ENCODE measurements at regions not wholly inside any gene's neighbourhood (a gene's known extent, or its start where the extent isn't known, plus 50 kb on each side); places are given as distances from the start of the nearest gene placed in this dataset.

DNA sequence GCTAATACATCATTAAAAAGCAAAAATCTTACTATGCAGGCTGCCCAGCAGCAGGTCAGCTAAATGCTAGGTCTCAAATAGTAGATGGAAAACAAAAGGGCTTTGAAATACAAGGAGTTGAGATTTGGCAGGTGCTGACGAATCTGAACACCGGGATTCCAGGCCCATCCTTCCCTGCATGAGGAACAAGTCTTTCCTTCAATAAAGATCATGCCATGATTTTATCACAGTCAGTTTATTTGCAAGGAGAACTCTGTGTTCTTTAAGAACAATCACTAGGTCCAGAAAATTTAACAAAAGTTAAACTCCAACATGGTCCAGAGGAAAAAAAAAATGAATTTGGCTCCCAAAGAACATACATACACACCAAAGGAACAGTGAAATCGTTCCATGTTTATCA lies 551.4 kb downstream of the SLITRK6 start:
- intact Hi-C loops (cut with DNase I), result no loop called here
- Histone ChIP-seq H3K4me1 (ENCODE audit: insufficient read depth) (no peaks in the 10 kb centered on the region), H3K36me3 (no peaks in the 10 kb centered on the region), H3K9me3 (no peaks in the 10 kb centered on the region), H3K4me3 (no peak overlapping the region), H3K27ac (no peak overlapping the region), H3K27me3 (no peaks in the 10 kb centered on the region)
- 31 to 38% (median 35%) methylated on average over 3 of the region's 3 CpGs for WGBS, 3 donors
- no peak for TF ChIP-seq POLR2A (IDR thresholded peaks at IDR 0.05)
- TF ChIP-seq, protein P1, sequence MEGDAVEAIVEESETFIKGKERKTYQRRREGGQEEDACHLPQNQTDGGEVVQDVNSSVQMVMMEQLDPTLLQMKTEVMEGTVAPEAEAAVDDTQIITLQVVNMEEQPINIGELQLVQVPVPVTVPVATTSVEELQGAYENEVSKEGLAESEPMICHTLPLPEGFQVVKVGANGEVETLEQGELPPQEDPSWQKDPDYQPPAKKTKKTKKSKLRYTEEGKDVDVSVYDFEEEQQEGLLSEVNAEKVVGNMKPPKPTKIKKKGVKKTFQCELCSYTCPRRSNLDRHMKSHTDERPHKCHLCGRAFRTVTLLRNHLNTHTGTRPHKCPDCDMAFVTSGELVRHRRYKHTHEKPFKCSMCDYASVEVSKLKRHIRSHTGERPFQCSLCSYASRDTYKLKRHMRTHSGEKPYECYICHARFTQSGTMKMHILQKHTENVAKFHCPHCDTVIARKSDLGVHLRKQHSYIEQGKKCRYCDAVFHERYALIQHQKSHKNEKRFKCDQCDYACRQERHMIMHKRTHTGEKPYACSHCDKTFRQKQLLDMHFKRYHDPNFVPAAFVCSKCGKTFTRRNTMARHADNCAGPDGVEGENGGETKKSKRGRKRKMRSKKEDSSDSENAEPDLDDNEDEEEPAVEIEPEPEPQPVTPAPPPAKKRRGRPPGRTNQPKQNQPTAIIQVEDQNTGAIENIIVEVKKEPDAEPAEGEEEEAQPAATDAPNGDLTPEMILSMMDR (IDR thresholded peaks at IDR 0.05), result no peak
- no peak for DNase-seq

DNA sequence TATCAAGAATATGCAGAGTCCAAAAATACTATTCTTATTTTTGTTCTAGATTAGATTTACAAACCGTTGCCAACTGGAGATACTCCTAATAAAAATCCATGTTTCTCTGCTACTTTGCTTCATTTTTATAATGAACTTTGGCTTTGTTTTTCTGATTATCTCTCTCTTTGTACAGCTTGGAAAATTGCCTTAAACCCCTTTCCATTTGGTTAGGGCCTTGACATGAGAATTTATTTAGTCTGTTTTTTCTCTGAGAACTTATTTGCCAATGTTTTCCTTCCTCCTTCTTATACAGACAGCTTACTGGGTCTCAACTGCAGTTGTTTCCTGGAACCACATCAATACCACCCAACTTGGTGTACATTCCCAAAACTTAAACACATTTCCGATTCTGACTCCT lies 555.4 kb downstream of the SLITRK6 start:
- intact Hi-C loops (cut with DNase I), result no loop called here
- no peak overlapping the region for H3K4me3 ChIP-seq
- no peak for DNase-seq
- H3K9me3 ChIP-seq, result no peaks in the 10 kb centered on the region
- no peaks in the 10 kb centered on the region for H3K27me3 ChIP-seq
- TF ChIP-seq, protein P1 (IDR thresholded peaks at IDR 0.05), result no peak
- TF ChIP-seq POLR2A (IDR thresholded peaks at IDR 0.05) (no peak), EP300 (IDR thresholded peaks at IDR 0.05) (no peak)
- H3K36me3 ChIP-seq, result no peaks in the 10 kb centered on the region
- no peaks in the 10 kb centered on the region for H3K4me1 ChIP-seq (ENCODE audit: insufficient read depth)
- WGBS, 3 donors, result 3 to 6% (median 4%) methylated on average over 2 of the region's 2 CpGs
- no peak overlapping the region for H3K27ac ChIP-seq

DNA sequence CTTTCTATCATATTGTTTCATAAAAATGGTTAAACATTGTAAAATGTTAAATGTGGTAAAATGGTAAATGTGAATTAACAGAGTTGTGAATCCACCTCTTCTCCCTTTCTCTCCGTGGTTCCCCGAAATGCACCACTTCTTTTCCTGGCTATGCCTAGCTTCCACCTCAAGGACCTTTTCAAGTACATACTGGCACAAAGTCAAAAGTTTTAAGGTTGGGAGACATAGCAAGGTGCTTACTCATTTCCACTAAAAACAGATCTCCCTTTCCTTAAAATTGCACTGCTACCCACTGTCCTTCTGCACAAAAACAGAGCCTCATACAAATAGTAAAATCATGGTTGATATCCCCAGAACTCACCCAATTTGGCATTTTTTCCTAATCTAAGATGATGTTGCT lies 558.2 kb downstream of the SLITRK6 start:
- Histone ChIP-seq H3K4me3 (no peak overlapping the region), H3K27ac (no peak overlapping the region), H3K36me3 (no peaks in the 10 kb centered on the region), H3K4me1 (ENCODE audit: insufficient read depth) (no peaks in the 10 kb centered on the region), H3K9me3 (no peaks in the 10 kb centered on the region), H3K27me3 (no peaks in the 10 kb centered on the region)
- TF ChIP-seq POLR2A (IDR thresholded peaks at IDR 0.05) (no peak), EP300 (IDR thresholded peaks at IDR 0.05) (no peak)
- TF ChIP-seq, protein P1 (IDR thresholded peaks at IDR 0.05), result no peak
- 41 to 61% (median 53%) methylated on average over 2 of the region's 2 CpGs for WGBS, 3 donors
- DNase-seq, result no peak
- intact Hi-C loops (cut with DNase I), result no loop called here

DNA sequence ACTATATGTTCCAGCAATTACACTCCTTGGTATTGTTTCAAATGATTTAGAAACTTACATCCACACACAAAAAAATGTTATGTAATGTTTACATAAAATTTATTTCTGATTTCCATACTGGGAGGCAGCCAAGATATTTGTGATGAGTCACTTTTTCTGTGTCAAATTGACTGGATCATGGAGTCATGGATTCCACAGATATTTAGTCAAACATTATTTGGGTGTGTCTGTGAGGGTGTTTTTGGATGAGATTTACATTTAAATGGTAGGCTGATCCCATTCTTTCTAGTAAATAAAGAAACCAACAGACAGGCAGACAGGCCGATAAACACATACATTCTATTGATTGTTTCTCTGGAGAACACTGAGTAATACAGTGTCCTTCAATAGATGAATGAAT lies 562.8 kb downstream of the SLITRK6 start:
- intact Hi-C loops (cut with DNase I), result no loop called here
- no peak overlapping the region for H3K4me3 ChIP-seq
- TF ChIP-seq, protein P1 (IDR thresholded peaks at IDR 0.05), result no peak
- TF ChIP-seq POLR2A (IDR thresholded peaks at IDR 0.05) (no peak), EP300 (IDR thresholded peaks at IDR 0.05) (no peak)
- WGBS, 3 donors, result 93 to 95% (median 95%) methylated on average over 1 of the region's 1 CpG
- no peaks in the 10 kb centered on the region for H3K27me3 ChIP-seq
- H3K36me3 ChIP-seq, result no peaks in the 10 kb centered on the region
- no peak overlapping the region for H3K27ac ChIP-seq
- no peak for DNase-seq
- H3K9me3 ChIP-seq, result no peaks in the 10 kb centered on the region
- H3K4me1 ChIP-seq (ENCODE audit: insufficient read depth), result no peaks in the 10 kb centered on the region

DNA sequence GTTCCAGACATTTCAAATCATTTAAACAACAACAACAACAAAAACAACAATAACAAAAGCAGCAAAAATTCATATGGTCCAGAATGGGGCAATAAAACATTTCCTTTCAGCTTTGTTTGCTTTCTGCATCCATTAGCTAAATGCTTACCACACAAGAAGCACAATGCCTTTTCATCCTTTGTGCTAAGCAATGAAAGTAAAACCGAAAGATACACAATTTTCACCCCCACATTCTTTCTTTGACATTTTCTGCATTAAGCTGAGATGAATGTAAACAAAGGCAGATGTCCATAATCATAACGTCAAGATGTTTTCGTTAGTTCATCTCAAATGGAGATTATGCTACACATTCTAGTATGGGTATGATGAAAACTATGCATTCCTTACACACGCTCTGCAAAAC lies 568.5 kb downstream of the SLITRK6 start:
- intact Hi-C loops (cut with DNase I), result no loop called here
- Histone ChIP-seq H3K4me3 (no peak overlapping the region), H3K36me3 (no peaks in the 10 kb centered on the region), H3K4me1 (ENCODE audit: insufficient read depth) (no peaks in the 10 kb centered on the region), H3K9me3 (no peaks in the 10 kb centered on the region), H3K27me3 (no peaks in the 10 kb centered on the region), H3K27ac (no peak overlapping the region)
- WGBS, 3 donors, result 10 to 36% (median 13%) methylated on average over 4 of the region's 4 CpGs
- TF ChIP-seq, protein P1 (IDR thresholded peaks at IDR 0.05), result no peak
- TF ChIP-seq EP300 (IDR thresholded peaks at IDR 0.05) (no peak), POLR2A (IDR thresholded peaks at IDR 0.05) (no peak)
- no peak for DNase-seq
